HepG2 (cell line): ENCODE measurements at regions not wholly inside any gene's neighbourhood (a gene's known extent, or its start where the extent isn't known, plus 50 kb on each side); places are given as distances from the start of the nearest gene placed in this dataset.

ENCODE experiments used
- NFE2L2 ChIP-seq: fragments of 150-350 bp; IDR thresholded peaks from 2 replicates; pipeline ENCODE4 v1.6.1; 2014; ENCODE audit warnings: low read length
- SMC3 ChIP-seq: IDR thresholded peaks from 2 replicates; pipeline ENCODE4 v1.6.1; 2011; ENCODE audit warnings: low read length, improper control_type of control experiment
- ZNF12 ChIP-seq: sonication (generic); formaldehyde crosslinking; IDR thresholded peaks from 2 replicates; pipeline ENCODE4 v1.5.0; 2020; ENCODE audit warnings: missing genetic modification reagents
- ZNF460 ChIP-seq: sonication (generic); formaldehyde crosslinking; IDR thresholded peaks from 2 replicates; pipeline ENCODE4 v1.5.1; 2020; ENCODE audit warnings: missing genetic modification reagents, mild to moderate bottlenecking, borderline replicate concordance
- TF ChIP-seq, protein P1 (sequence below), 2 experiments: IDR thresholded peaks; 2 replicates each; pipeline ENCODE4 v1.6.1; 2011 to 2012; ENCODE audit warnings: low read length in 2 of 2, borderline replicate concordance in 1 of 2, low read depth in 1 of 2, mild to moderate bottlenecking in 1 of 2, moderate library complexity in 1 of 2

DNA sequence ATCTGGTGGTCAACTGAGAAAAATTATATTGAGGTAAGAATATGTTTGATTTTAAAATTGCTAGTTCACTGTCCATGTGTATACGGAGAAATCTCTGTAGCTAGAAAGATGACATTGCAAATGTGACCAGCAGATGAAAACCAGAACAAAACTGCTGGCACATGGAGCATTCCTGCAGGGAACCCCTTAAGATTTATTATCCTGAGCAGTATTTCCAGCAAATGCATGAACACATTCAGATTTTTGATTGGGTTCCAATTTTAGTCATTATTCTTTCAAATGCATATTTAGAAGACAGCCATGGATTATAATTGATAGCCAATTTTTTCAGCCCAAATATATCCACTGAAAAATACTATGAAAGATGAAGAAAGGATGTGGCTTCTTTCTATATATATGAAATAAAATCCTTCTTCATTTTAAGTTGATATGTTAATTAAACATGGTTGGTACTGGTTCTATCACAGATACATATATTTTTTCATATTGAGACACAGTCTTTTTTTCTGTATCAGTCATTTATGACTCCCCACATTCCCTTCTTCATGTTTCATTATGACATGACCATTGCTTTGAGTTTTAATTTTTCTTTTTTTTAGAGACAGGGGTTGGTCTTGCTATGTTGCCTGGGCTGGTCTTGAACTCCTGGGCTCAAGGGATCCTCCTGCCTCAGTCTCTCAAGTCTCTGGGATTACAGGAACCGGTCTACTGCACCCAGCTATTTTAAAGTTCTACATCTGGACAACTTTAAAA lies 376.5 kb downstream of the KLF12 start:
- TF ChIP-seq, protein P1, sequence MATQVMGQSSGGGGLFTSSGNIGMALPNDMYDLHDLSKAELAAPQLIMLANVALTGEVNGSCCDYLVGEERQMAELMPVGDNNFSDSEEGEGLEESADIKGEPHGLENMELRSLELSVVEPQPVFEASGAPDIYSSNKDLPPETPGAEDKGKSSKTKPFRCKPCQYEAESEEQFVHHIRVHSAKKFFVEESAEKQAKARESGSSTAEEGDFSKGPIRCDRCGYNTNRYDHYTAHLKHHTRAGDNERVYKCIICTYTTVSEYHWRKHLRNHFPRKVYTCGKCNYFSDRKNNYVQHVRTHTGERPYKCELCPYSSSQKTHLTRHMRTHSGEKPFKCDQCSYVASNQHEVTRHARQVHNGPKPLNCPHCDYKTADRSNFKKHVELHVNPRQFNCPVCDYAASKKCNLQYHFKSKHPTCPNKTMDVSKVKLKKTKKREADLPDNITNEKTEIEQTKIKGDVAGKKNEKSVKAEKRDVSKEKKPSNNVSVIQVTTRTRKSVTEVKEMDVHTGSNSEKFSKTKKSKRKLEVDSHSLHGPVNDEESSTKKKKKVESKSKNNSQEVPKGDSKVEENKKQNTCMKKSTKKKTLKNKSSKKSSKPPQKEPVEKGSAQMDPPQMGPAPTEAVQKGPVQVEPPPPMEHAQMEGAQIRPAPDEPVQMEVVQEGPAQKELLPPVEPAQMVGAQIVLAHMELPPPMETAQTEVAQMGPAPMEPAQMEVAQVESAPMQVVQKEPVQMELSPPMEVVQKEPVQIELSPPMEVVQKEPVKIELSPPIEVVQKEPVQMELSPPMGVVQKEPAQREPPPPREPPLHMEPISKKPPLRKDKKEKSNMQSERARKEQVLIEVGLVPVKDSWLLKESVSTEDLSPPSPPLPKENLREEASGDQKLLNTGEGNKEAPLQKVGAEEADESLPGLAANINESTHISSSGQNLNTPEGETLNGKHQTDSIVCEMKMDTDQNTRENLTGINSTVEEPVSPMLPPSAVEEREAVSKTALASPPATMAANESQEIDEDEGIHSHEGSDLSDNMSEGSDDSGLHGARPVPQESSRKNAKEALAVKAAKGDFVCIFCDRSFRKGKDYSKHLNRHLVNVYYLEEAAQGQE (IDR thresholded peaks at IDR 0.05; ENCODE audit: borderline replicate concordance in 1 of 2, low read depth in 1 of 2, low read length in 2 of 2): no peak
- TF ChIP-seq SMC3 (no peak), ZNF12 (CRISPR knock-in tag) (no peak), NFE2L2 (no peak), ZNF460 (CRISPR knock-in tag) (no peak)
